ENCODE measurements at regions not wholly inside any gene's neighbourhood (a gene's known extent, or its start where the extent isn't known, plus 50 kb on each side); places are given as distances from the start of the nearest gene placed in this dataset.

DNA sequence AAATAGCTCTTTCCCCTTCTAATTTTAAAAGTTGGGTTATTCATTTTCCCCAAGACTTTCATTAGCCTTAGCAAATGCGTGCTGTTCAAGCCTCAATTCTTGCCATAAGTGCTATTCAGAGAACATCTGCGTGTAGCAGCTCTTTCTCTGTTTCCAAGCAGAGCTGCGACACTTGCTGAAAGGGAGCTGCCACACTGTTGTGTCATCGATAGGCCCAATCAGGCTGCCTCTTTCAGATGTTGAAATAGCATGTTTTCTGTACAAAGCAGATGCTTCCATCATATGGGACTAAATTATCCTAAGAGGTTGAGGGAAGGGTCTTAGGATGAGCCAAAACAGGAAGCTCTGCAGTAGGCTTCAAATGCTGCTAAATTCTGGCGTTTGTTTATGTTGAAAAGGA lies 220.9 kb upstream of the CDC14C start:
- no peak overlapping the region for H3K27ac ChIP-seq (ENCODE audit: low read depth, low read length)
- H3K9me3 Mint-ChIP-seq: peaks cover 0 to 5% (median 2%) of the 10 kb centered on the region in 5 donors
- H3K4me3 ChIP-seq (ENCODE audit: low read length): no peak overlapping the region
- ChIA-PET POLR2A (no interaction called here), CTCF (interaction anchor here (1.5 kb wide), 1 partner anchor 8 kb away, joined by 3 read pairs; no protein-coding TSS in a partner anchor)
- no peaks in the 10 kb centered on the region for H3K27me3 Mint-ChIP-seq
- H3K4me1 ChIP-seq (ENCODE audit: insufficient read depth, low read length): no peaks in the 10 kb centered on the region
- DNase-seq: no peak
- no peaks in the 10 kb centered on the region for H3K4me1 Mint-ChIP-seq
- H3K36me3 Mint-ChIP-seq: no peaks in the 10 kb centered on the region
- H3K27me3 ChIP-seq (ENCODE audit: insufficient read depth, low read length, poor library complexity, severe bottlenecking): no peaks in the 10 kb centered on the region
- no peaks in the 10 kb centered on the region for H3K36me3 ChIP-seq (ENCODE audit: insufficient read depth, low read length)
- H3K27ac Mint-ChIP-seq: no peak overlapping the region
- no peaks in the 10 kb centered on the region for H3K9me3 ChIP-seq (ENCODE audit: low read length)
- no peak overlapping the region for H3K4me3 Mint-ChIP-seq

DNA sequence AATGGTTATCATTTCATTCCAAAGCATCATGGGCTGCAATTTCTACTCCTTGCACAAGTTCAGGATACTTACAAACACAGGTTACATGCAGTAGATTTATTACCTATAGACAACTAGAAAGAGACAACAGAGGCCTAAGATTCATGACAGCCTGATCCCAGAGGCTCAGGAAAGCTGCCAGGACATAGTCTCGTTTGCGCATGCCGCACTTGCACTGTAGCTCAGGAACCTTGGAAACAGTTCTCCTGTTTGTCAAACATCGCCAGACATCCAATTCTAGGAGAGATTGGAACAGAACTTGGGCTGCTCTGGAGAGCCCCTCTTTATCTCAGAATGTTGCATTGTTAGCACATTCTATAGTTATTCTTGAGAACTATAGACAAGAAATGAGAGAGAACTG lies 216.2 kb upstream of the CDC14C start:
- Mint-ChIP-seq H3K27me3 (no peaks in the 10 kb centered on the region), H3K36me3 (no peaks in the 10 kb centered on the region), H3K27ac (no peak overlapping the region), H3K9me3 (peaks cover 0 to 5% (median 2%) of the 10 kb centered on the region in 5 donors), H3K4me3 (no peak overlapping the region), H3K4me1 (no peaks in the 10 kb centered on the region)
- no peak overlapping the region for H3K4me3 ChIP-seq (ENCODE audit: low read length)
- H3K9me3 ChIP-seq (ENCODE audit: low read length): no peaks in the 10 kb centered on the region
- no peak overlapping the region for H3K27ac ChIP-seq (ENCODE audit: low read depth, low read length)
- no peaks in the 10 kb centered on the region for H3K27me3 ChIP-seq (ENCODE audit: insufficient read depth, low read length, poor library complexity, severe bottlenecking)
- no peak for DNase-seq
- H3K4me1 ChIP-seq (ENCODE audit: insufficient read depth, low read length): no peaks in the 10 kb centered on the region
- ChIA-PET POLR2A (no interaction called here), CTCF (no interaction called here)
- no peaks in the 10 kb centered on the region for H3K36me3 ChIP-seq (ENCODE audit: insufficient read depth, low read length)

DNA sequence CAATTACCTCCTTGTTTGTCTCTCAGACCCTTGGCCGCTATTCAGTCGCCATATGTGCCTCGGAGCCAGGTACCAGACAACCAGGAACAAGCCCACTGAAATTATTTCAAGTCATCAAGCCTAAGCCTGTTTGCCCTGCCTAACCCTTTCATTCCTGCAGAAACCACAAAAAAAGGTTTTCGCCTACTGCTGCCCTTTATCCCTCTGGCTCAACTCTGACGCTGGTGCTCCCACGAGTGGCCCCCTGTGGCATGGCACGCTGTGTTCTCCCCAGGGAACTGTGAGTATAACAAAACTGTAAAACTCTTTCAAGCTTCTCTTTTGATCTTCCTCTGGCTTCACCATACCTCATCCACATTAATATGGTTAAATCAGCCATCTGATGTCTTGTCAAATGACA lies 215.7 kb upstream of the CDC14C start:
- Mint-ChIP-seq H3K27ac (no peak overlapping the region), H3K9me3 (peaks cover 0 to 5% (median 2%) of the 10 kb centered on the region in 5 donors), H3K27me3 (no peaks in the 10 kb centered on the region), H3K4me1 (no peaks in the 10 kb centered on the region), H3K4me3 (no peak overlapping the region), H3K36me3 (no peaks in the 10 kb centered on the region)
- CTCF ChIA-PET: no interaction called here
- Histone ChIP-seq H3K4me1 (ENCODE audit: insufficient read depth, low read length) (no peaks in the 10 kb centered on the region), H3K9me3 (ENCODE audit: low read length) (no peaks in the 10 kb centered on the region), H3K27ac (ENCODE audit: low read depth, low read length) (no peak overlapping the region), H3K36me3 (ENCODE audit: insufficient read depth, low read length) (no peaks in the 10 kb centered on the region), H3K27me3 (ENCODE audit: insufficient read depth, low read length, poor library complexity, severe bottlenecking) (no peaks in the 10 kb centered on the region), H3K4me3 (ENCODE audit: low read length) (no peak overlapping the region)
- POLR2A ChIA-PET: no interaction called here
- DNase-seq: no peak

DNA sequence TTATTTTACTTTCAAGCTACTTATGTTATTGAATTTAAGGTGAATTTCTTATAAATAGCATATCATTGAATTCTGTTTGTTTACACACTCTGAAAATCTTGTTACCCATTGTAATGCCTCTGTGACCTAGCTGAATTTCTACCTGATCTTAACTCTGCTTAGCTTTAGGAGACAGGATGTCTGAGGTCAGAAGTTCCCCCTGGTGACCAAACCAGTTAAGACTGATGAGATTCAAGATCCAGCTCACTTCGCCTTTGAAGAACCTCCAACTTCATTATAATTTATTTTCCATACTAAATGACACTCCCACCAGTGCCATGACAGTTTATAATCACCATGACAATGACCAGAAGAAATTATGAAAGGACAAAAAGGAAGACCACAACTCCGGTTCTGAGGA lies 213.4 kb upstream of the CDC14C start:
- POLR2A ChIA-PET: no interaction called here
- H3K4me1 Mint-ChIP-seq: no peaks in the 10 kb centered on the region
- no peak overlapping the region for H3K4me3 Mint-ChIP-seq
- no peak overlapping the region for H3K4me3 ChIP-seq (ENCODE audit: low read length)
- CTCF ChIA-PET: no interaction called here
- H3K9me3 Mint-ChIP-seq: peaks cover 0 to 2% (median 0%) of the 10 kb centered on the region in 5 donors
- no peaks in the 10 kb centered on the region for H3K27me3 Mint-ChIP-seq
- no peaks in the 10 kb centered on the region for H3K4me1 ChIP-seq (ENCODE audit: insufficient read depth, low read length)
- no peaks in the 10 kb centered on the region for H3K27me3 ChIP-seq (ENCODE audit: insufficient read depth, low read length, poor library complexity, severe bottlenecking)
- H3K36me3 ChIP-seq (ENCODE audit: insufficient read depth, low read length): no peaks in the 10 kb centered on the region
- no peak overlapping the region for H3K27ac Mint-ChIP-seq
- H3K27ac ChIP-seq (ENCODE audit: low read depth, low read length): no peak overlapping the region
- no peak for DNase-seq
- H3K9me3 ChIP-seq (ENCODE audit: low read length): no peaks in the 10 kb centered on the region
- no peaks in the 10 kb centered on the region for H3K36me3 Mint-ChIP-seq

DNA sequence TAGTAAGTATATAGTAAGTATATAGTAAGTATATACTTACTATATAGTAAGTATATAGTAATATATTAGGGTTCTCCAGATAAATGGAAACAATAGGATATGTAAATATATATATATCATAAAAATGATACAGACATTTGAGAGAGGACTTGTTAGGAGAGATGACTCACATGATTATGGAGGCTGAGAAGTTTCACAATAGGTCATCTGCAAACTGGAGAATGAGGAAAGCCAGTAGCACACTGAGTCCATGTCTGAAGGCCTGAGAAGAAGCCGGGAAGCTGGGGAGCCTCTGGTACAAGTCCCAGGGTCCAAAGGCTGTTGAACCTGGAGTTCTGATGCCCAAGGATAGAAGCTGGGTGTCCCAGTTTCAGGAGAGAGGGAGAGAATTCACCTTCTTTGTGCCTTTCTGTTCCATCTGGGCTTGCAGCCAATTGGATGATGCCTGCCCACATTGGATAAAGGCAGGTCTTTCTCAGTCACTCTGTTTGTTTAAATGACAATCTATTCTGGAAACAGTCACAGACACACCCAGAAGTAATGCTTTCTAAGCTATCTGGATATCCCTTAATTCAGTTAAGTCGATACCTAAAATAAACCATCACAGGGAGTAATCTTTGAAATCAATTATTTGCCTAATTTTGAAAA lies 205.5 kb upstream of the CDC14C start:
- no peak overlapping the region for H3K27ac ChIP-seq (ENCODE audit: low read depth, low read length)
- ChIA-PET POLR2A (no interaction called here), CTCF (no interaction called here)
- H3K4me1 Mint-ChIP-seq: no peaks in the 10 kb centered on the region
- H3K4me3 Mint-ChIP-seq: no peak overlapping the region
- no peaks in the 10 kb centered on the region for H3K36me3 Mint-ChIP-seq
- no peak for DNase-seq
- no peaks in the 10 kb centered on the region for H3K9me3 ChIP-seq (ENCODE audit: low read length)
- H3K27me3 ChIP-seq (ENCODE audit: insufficient read depth, low read length, poor library complexity, severe bottlenecking): no peaks in the 10 kb centered on the region
- peaks cover 0 to 9% (median 3%) of the 10 kb centered on the region in 5 donors for H3K9me3 Mint-ChIP-seq
- no peak overlapping the region for H3K4me3 ChIP-seq (ENCODE audit: low read length)
- no peaks in the 10 kb centered on the region for H3K36me3 ChIP-seq (ENCODE audit: insufficient read depth, low read length)
- H3K27ac Mint-ChIP-seq: no peak overlapping the region
- H3K27me3 Mint-ChIP-seq: no peaks in the 10 kb centered on the region
- no peaks in the 10 kb centered on the region for H3K4me1 ChIP-seq (ENCODE audit: insufficient read depth, low read length)

DNA sequence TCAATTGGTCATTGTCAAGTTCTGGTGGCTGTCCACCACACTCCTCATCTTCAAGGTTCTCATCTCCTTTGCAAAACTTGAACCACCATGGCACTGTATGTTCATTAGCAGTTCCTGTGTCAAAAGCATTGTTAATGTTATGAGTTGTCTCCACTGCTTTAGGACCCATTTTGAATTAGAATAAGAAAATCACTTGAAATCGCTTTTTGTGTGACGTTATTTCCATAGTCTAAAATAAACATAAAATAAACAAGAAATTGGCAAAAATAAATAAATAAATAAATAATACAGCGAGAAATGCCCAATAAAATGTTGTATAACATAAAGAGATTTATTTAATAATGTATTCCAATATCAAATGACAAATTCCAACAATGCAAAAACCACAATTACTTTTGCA lies 195.5 kb upstream of the CDC14C start:
- Mint-ChIP-seq H3K36me3 (no peaks in the 10 kb centered on the region), H3K4me3 (no peak overlapping the region), H3K27ac (no peak overlapping the region), H3K9me3 (peaks cover 3 to 22% (median 7%) of the 10 kb centered on the region in 5 donors), H3K27me3 (no peaks in the 10 kb centered on the region), H3K4me1 (no peaks in the 10 kb centered on the region)
- no peaks in the 10 kb centered on the region for H3K27me3 ChIP-seq (ENCODE audit: insufficient read depth, low read length, poor library complexity, severe bottlenecking)
- no peak overlapping the region for H3K4me3 ChIP-seq (ENCODE audit: low read length)
- ChIA-PET CTCF (no interaction called here), POLR2A (no interaction called here)
- no peaks in the 10 kb centered on the region for H3K9me3 ChIP-seq (ENCODE audit: low read length)
- no peaks in the 10 kb centered on the region for H3K36me3 ChIP-seq (ENCODE audit: insufficient read depth, low read length)
- no peak overlapping the region for H3K27ac ChIP-seq (ENCODE audit: low read depth, low read length)
- no peaks in the 10 kb centered on the region for H3K4me1 ChIP-seq (ENCODE audit: insufficient read depth, low read length)
- DNase-seq: no peak

DNA sequence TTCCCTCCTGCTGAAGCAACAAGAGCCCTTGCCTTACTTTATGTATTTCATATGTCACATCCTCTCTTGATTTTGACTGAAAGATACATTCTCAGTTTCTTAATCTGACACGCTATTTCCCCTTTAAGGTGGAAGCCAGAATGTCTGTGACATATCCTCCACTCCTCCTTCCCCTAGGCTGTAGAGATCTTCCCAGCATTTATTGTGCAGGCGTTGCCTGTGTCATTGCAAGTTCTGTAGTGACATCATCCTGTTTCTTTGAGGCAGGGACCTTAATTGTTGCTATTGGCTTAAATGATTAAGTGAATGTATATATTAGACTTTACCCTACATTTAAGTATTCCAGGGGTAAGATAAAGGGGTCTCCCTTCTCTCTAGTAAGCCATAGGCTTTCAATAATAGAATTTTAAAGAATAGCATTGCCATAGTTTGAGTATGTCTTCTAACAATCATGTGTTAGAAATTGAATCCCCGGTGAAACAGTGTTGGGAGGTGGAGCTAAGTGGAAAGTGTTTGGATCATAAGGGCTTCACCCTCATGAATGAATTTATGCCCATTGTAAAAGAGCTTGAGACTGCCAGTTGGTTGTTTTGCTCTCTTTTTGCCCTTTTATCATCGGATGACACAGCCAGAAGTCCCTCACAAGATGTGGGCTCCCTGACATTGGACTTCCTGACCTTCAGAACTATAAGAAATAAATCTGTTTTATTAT lies 189.5 kb upstream of the CDC14C start:
- no peaks in the 10 kb centered on the region for H3K9me3 ChIP-seq (ENCODE audit: low read length)
- Mint-ChIP-seq H3K4me1 (no peaks in the 10 kb centered on the region), H3K36me3 (no peaks in the 10 kb centered on the region), H3K4me3 (no peak overlapping the region), H3K27me3 (no peaks in the 10 kb centered on the region), H3K27ac (no peak overlapping the region), H3K9me3 (peaks cover 7 to 23% (median 15%) of the 10 kb centered on the region in 5 donors)
- no peaks in the 10 kb centered on the region for H3K27me3 ChIP-seq (ENCODE audit: insufficient read depth, low read length, poor library complexity, severe bottlenecking)
- DNase-seq: no peak
- no peak overlapping the region for H3K27ac ChIP-seq (ENCODE audit: low read depth, low read length)
- ChIA-PET CTCF (no interaction called here), POLR2A (no interaction called here)
- H3K4me1 ChIP-seq (ENCODE audit: insufficient read depth, low read length): no peaks in the 10 kb centered on the region
- no peaks in the 10 kb centered on the region for H3K36me3 ChIP-seq (ENCODE audit: insufficient read depth, low read length)
- H3K4me3 ChIP-seq (ENCODE audit: low read length): no peak overlapping the region

DNA sequence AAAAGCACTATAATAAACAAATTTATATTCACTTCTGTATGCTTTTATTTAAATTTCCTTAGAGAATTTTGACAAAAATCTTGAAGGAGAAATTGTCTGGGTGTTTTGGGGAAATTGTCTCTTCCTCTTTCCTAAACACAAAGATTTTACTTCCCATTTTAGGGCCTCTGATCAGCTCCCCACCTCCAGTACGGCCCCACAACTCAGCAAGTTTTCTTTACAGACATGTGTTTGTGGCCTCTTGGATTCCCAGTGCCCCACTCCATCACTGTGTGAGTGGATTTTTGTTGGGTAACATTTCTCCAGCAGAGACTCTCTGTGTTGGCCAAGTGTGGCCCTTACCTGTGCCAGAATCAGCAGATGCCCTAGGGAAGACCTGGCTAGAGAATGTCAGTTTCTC lies 182.8 kb upstream of the CDC14C start:
- H3K4me3 ChIP-seq (ENCODE audit: low read length): no peak overlapping the region

More for the DNA sequence above, 182.8 kb upstream of the CDC14C start:
- Mint-ChIP-seq H3K9me3 (peaks cover 5 to 22% (median 11%) of the 10 kb centered on the region in 5 donors), H3K36me3 (no peaks in the 10 kb centered on the region), H3K4me3 (no peak overlapping the region), H3K27ac (no peak overlapping the region), H3K27me3 (no peaks in the 10 kb centered on the region), H3K4me1 (no peaks in the 10 kb centered on the region)
- Histone ChIP-seq H3K9me3 (ENCODE audit: low read length) (no peaks in the 10 kb centered on the region), H3K27me3 (ENCODE audit: insufficient read depth, low read length, poor library complexity, severe bottlenecking) (no peaks in the 10 kb centered on the region), H3K27ac (ENCODE audit: low read depth, low read length) (no peak overlapping the region), H3K36me3 (ENCODE audit: insufficient read depth, low read length) (no peaks in the 10 kb centered on the region), H3K4me1 (ENCODE audit: insufficient read depth, low read length) (no peaks in the 10 kb centered on the region)
- no peak for DNase-seq
- POLR2A ChIA-PET: no interaction called here
- CTCF ChIA-PET: no interaction called here
